HG03521 (cell line): ENCODE measurements at regions not wholly inside any gene's neighbourhood (a gene's known extent, or its start where the extent isn't known, plus 50 kb on each side); places are given as distances from the start of the nearest gene placed in this dataset.

ENCODE experiments used
- ATAC-seq: cut with Tn5 transposase; IDR thresholded peaks from one replicate; pipeline ENCODE4 v1.9.1; 2021; ENCODE audit warnings: mild to moderate bottlenecking, moderate library complexity; ENCODE audit not compliant: unreplicated experiment

GRCh38 chr5:30620481-30621085 is 572.9 kb upstream of the CDH6 start:
- no peak for ATAC-seq

GRCh38 chr5:30608501-30608900 is 585.0 kb upstream of the CDH6 start:
- no peak for ATAC-seq

GRCh38 chr5:30607301-30607894 is 586.1 kb upstream of the CDH6 start:
- no peak for ATAC-seq

GRCh38 chr5:30605693-30606268 is 587.7 kb upstream of the CDH6 start:
- ATAC-seq: no peak

- no peak for ATAC-seq
Observed at GRCh38 chr5:30604648-30605262, 588.7 kb upstream of the CDH6 start.

- no peak for ATAC-seq
Observed at GRCh38 chr5:30600892-30601291, 592.6 kb upstream of the CDH6 start.

GRCh38 chr5:30596495-30597064 is 596.9 kb upstream of the CDH6 start:
- no peak for ATAC-seq

- no peak for ATAC-seq
Observed at GRCh38 chr5:30594331-30594730, 599.2 kb upstream of the CDH6 start.

GRCh38 chr5:30592833-30593232 is 600.7 kb upstream of the CDH6 start:
- no peak for ATAC-seq

GRCh38 chr5:30581198-30581935 is 612.1 kb upstream of the CDH6 start:
- no peak for ATAC-seq

GRCh38 chr5:30574761-30575160 is 618.7 kb upstream of the CDH6 start:
- ATAC-seq: no peak

GRCh38 chr5:30572279-30572678 is 621.2 kb upstream of the CDH6 start:
- no peak for ATAC-seq

- ATAC-seq: no peak
Observed at GRCh38 chr5:30561771-30562170, 631.7 kb upstream of the CDH6 start.

- no peak for ATAC-seq
Observed at GRCh38 chr5:30551618-30552017, 641.9 kb upstream of the CDH6 start.

GRCh38 chr5:30548580-30549305 is 644.7 kb upstream of the CDH6 start:
- no peak for ATAC-seq

GRCh38 chr5:30540150-30540549 is 653.3 kb upstream of the CDH6 start:
- no peak for ATAC-seq

GRCh38 chr5:30539004-30539634 is 654.4 kb upstream of the CDH6 start:
- no peak for ATAC-seq

GRCh38 chr5:30525353-30525752 is 668.1 kb upstream of the CDH6 start:
- ATAC-seq: no peak

- ATAC-seq: no peak
Observed at GRCh38 chr5:30524428-30524827, 669.1 kb upstream of the CDH6 start.

- no peak for ATAC-seq
Observed at GRCh38 chr5:30523061-30523460, 670.4 kb upstream of the CDH6 start.
